ENCODE measurements at regions not wholly inside any gene's neighbourhood (a gene's known extent, or its start where the extent isn't known, plus 50 kb on each side); places are given as distances from the start of the nearest gene placed in this dataset.

DNA sequence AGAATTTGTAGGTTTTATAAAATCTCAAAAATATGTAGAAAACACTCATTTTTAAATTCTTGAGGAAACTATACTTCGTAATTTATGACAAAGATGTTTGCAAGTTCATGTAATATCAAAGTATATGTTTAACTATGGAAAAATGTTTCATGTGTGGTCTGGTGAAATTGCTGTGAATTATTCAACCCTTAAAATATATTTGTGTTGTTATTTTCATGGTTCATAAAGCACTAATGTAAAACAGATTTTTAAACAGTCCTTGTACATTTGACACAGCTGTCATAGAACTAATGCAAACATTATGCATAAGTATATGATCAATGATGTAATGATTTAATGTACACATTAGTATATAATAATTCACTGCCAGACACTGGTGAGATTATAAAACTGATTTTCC lies 83.1 kb upstream of the ARSJ start:
- H3K4me3 ChIP-seq (ENCODE audit: low read depth, low read length) = no peak overlapping the region
- DNase-seq (ENCODE audit: low read depth) = no peak
- TF ChIP-seq CTCF (IDR thresholded peaks at IDR 0.05; ENCODE audit: low read depth, low read length, missing control alignments) = no peak

DNA sequence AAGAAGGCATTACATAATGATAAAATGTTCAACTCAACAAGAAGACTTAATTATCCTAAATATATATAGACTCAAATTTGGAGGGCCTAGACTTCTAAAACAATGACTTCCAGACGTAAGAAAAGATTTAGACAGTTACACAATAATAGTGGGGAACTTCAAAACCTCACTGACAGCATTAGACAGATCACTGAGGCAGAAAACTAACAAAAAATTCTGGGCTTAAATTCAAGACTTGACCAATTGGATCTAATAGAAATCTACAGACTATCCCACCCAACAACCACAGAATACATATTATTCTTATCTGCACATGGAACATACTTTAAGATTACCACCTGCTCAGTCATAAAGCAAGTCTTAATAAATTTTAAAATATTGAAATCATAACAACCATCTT lies 93.3 kb upstream of the ARSJ start:
- no peak for DNase-seq (ENCODE audit: low read depth)
- TF ChIP-seq CTCF (IDR thresholded peaks at IDR 0.05; ENCODE audit: low read depth, low read length, missing control alignments) = no peak
- no peak overlapping the region for H3K4me3 ChIP-seq (ENCODE audit: low read depth, low read length)

GRCh38 chr4:114076899-114077570 lies 97.6 kb upstream of the ARSJ start:
- H3K4me3 ChIP-seq (ENCODE audit: low read depth, low read length) = no peak overlapping the region
- no peak for TF ChIP-seq CTCF (IDR thresholded peaks at IDR 0.05; ENCODE audit: low read depth, low read length, missing control alignments)
- DNase-seq (ENCODE audit: low read depth) = no peak

GRCh38 chr4:114077610-114078009 lies 98.2 kb upstream of the ARSJ start:
- no peak for TF ChIP-seq CTCF (IDR thresholded peaks at IDR 0.05; ENCODE audit: low read depth, low read length, missing control alignments)
- no peak overlapping the region for H3K4me3 ChIP-seq (ENCODE audit: low read depth, low read length)
- no peak for DNase-seq (ENCODE audit: low read depth)

DNA sequence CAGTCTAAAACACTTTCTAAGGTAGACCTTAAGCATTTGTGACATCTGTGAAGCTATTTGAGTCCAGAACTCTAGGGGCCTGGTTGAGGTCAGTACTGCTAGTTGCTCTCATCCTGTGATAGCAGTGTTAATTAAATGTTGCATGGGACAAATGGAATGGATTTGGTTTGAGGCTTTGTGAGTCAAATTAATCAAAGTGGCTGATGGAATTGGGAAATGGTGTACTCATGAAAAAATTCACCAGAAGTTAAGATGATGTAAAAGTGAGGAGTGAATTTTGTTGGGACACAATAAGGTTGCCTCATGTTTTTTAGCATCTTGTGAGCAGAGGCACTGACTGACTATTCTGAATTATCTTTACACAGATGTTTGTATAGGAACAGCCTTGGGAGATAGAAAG lies 99.2 kb upstream of the ARSJ start:
- no peak for DNase-seq (ENCODE audit: low read depth)
- TF ChIP-seq CTCF (IDR thresholded peaks at IDR 0.05; ENCODE audit: low read depth, low read length, missing control alignments) = no peak
- H3K4me3 ChIP-seq (ENCODE audit: low read depth, low read length) = no peak overlapping the region

GRCh38 chr4:114081783-114082182 lies 102.3 kb upstream of the ARSJ start:
- no peak for DNase-seq (ENCODE audit: low read depth)
- TF ChIP-seq CTCF (IDR thresholded peaks at IDR 0.05; ENCODE audit: low read depth, low read length, missing control alignments) = no peak
- H3K4me3 ChIP-seq (ENCODE audit: low read depth, low read length) = no peak overlapping the region

DNA sequence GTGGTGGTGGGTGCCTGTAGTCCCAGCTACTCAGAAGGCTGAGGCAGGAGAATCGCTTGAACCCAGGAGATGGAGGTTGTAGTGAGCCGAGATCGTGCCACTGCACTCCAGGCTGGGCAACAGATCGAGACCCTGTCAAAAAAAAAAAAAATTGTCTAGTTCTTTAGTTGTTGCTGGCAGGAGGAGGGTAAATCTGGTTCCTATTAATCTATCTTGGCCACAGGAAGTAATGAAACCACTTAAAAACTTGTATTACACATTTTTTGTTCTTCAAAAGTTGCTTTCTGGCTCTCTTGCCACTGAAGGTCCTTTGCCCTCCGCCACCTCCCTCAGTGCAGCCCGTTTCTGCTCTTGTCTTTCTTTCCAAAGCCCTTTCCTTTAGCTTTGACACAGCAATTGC lies 102.9 kb upstream of the ARSJ start:
- DNase-seq (ENCODE audit: low read depth) = no peak
- no peak for TF ChIP-seq CTCF (IDR thresholded peaks at IDR 0.05; ENCODE audit: low read depth, low read length, missing control alignments)
- no peak overlapping the region for H3K4me3 ChIP-seq (ENCODE audit: low read depth, low read length)
